Neutrophil (primary cell): ENCODE measurements at regions not wholly inside any gene's neighbourhood (a gene's known extent, or its start where the extent isn't known, plus 50 kb on each side); places are given as distances from the start of the nearest gene placed in this dataset.

Experiments
- H3K27ac ChIP-seq: fragments of 200-600 bp; sonication (generic); 2 replicates; pipeline ENCODE4 v1.5.1; 2016; ENCODE audit warnings: mild to moderate bottlenecking, moderate library complexity
- H3K27me3 ChIP-seq: fragments of 200-600 bp; sonication (generic); 2 replicates; pipeline ENCODE4 v1.6.0; 2016; ENCODE audit warnings: mild to moderate bottlenecking
- H3K36me3 ChIP-seq: fragments of 200-600 bp; sonication (generic); 2 replicates; pipeline ENCODE4 v1.5.1; 2017
- H3K4me1 ChIP-seq, 2 experiments: fragments of 200-600 bp in 1 of 2; sonication (generic) in 1 of 2; 1 replicate in 1 of 2; 2 replicates in 1 of 2; pipeline versions ENCODE4 v1.5.1 to v1.6.1; 2013 to 2016; ENCODE audit warnings: low read depth in 1 of 2, low read length in 1 of 2, mild to moderate bottlenecking in 1 of 2, moderate library complexity in 1 of 2; ENCODE audit not compliant: control insufficient read depth in 1 of 2, insufficient read depth in 1 of 2
- H3K4me3 ChIP-seq, 2 experiments: fragments of 200-600 bp in 1 of 2; sonication (generic) in 1 of 2; 1 replicate in 1 of 2; 2 replicates in 1 of 2; pipeline ENCODE4 v1.5.1; 2013 to 2016; ENCODE audit warnings: low read depth in 1 of 2, low read length in 1 of 2, mild to moderate bottlenecking in 1 of 2, moderate library complexity in 1 of 2
- H3K9me3 ChIP-seq: fragments of 200-600 bp; sonication (generic); 2 replicates; pipeline ENCODE4 v1.5.1; 2016
- CTCF ChIP-seq: fragments of 200-600 bp; sonication (generic); IDR thresholded peaks from 2 replicates; pipeline ENCODE4 v1.5.1; 2016; ENCODE audit warnings: antibody characterized with exemption

- Histone ChIP-seq H3K36me3 (no peaks in the 10 kb centered on the region), H3K27me3 (no peaks in the 10 kb centered on the region), H3K9me3 (no peaks in the 10 kb centered on the region), H3K4me3 (no peak overlapping the region), H3K4me1 (no peaks in the 10 kb centered on the region), H3K27ac (no peak overlapping the region)
- no peak for TF ChIP-seq CTCF
Measured at GRCh38 chr10:84007482-84007881, 131.8 kb upstream of the GHITM start.

- H3K4me3 ChIP-seq = no peak overlapping the region
- H3K9me3 ChIP-seq = no peaks in the 10 kb centered on the region
- TF ChIP-seq CTCF = peak; percentile 55
- no peak overlapping the region for H3K27ac ChIP-seq
- no peaks in the 10 kb centered on the region for H3K36me3 ChIP-seq
- H3K27me3 ChIP-seq = no peaks in the 10 kb centered on the region
- H3K4me1 ChIP-seq = no peaks in the 10 kb centered on the region
Measured at GRCh38 chr10:84008878-84009277, 130.4 kb upstream of the GHITM start.

- H3K27me3 ChIP-seq = no peaks in the 10 kb centered on the region
- no peaks in the 10 kb centered on the region for H3K36me3 ChIP-seq
- no peaks in the 10 kb centered on the region for H3K4me1 ChIP-seq
- H3K27ac ChIP-seq = no peak overlapping the region
- no peaks in the 10 kb centered on the region for H3K9me3 ChIP-seq
- TF ChIP-seq CTCF = no peak
- H3K4me3 ChIP-seq = no peak overlapping the region
Measured at GRCh38 chr10:84012431-84012830, 126.9 kb upstream of the GHITM start.

GRCh38 chr10:84012831-84013458 lies 126.4 kb upstream of the GHITM start:
- no peak overlapping the region for H3K4me3 ChIP-seq
- TF ChIP-seq CTCF = no peak
- H3K27me3 ChIP-seq = no peaks in the 10 kb centered on the region
- no peaks in the 10 kb centered on the region for H3K9me3 ChIP-seq
- H3K27ac ChIP-seq = no peak overlapping the region
- no peaks in the 10 kb centered on the region for H3K36me3 ChIP-seq
- no peaks in the 10 kb centered on the region for H3K4me1 ChIP-seq

- no peaks in the 10 kb centered on the region for H3K4me1 ChIP-seq
- no peak for TF ChIP-seq CTCF
- H3K36me3 ChIP-seq = no peaks in the 10 kb centered on the region
- H3K4me3 ChIP-seq = no peak overlapping the region
- no peak overlapping the region for H3K27ac ChIP-seq
- H3K27me3 ChIP-seq = no peaks in the 10 kb centered on the region
- H3K9me3 ChIP-seq = no peaks in the 10 kb centered on the region
Measured at GRCh38 chr10:84015877-84016595, 123.3 kb upstream of the GHITM start.
